GM18507 (cell line): ENCODE measurements at regions not wholly inside any gene's neighbourhood (a gene's known extent, or its start where the extent isn't known, plus 50 kb on each side); places are given as distances from the start of the nearest gene placed in this dataset.

ENCODE experiments used
- DNase-seq: peaks from one replicate; pipeline ENCODE4 v3.0.0; 2011; ENCODE audit warnings: low read depth; ENCODE audit not compliant: insufficient read length; ENCODE audit errors: extremely low spot score
- FAIRE-seq: peaks from 2 replicates; lab custom pipeline; 2011; peaks lifted over from hg19 to GRCh38; lab: Jason Lieb, UNC

DNA sequence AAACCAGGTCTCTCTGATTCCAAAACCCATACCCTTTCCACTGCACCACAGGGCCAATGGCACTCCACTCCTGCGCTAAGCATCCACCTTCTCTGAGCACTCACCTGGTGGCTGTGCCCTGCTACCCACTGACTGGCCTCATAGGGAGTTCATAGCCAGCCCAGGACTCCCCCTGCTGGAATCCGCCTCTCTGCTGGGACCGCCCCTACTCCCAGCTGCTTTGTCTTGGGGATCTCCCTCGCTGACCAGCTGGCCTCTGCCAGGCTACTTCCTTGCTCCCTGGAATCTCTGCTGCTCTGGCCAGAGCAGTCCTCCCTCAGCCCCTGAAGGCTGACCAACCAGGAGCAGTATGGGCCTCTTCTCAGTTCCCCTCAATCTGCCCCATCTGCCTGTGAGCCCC, 129.7 kb downstream of the FAXC start:
- FAIRE-seq, result no peak
- DNase-seq, result peak; percentile 3

DNA sequence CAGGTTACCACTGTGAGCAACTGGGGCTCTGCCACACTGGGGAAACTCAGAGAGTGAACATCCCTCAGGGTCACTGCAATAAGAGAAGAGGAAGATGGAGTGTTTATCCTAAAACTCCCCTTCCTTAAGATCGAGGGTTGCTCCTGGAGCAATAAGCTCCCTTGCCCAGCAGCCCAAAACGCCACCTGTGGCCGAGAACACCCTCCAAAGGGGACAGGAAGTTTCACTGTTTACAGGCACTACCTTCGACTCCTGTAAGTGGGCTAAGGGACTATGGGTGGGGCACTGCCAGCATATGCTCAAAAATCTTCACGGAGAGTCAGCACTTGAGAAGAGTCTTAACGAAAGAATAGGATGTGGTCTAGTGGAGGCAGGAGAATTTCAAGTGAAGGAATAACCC, 132.5 kb downstream of the FAXC start:
- DNase-seq, result no peak
- no peak for FAIRE-seq

DNA sequence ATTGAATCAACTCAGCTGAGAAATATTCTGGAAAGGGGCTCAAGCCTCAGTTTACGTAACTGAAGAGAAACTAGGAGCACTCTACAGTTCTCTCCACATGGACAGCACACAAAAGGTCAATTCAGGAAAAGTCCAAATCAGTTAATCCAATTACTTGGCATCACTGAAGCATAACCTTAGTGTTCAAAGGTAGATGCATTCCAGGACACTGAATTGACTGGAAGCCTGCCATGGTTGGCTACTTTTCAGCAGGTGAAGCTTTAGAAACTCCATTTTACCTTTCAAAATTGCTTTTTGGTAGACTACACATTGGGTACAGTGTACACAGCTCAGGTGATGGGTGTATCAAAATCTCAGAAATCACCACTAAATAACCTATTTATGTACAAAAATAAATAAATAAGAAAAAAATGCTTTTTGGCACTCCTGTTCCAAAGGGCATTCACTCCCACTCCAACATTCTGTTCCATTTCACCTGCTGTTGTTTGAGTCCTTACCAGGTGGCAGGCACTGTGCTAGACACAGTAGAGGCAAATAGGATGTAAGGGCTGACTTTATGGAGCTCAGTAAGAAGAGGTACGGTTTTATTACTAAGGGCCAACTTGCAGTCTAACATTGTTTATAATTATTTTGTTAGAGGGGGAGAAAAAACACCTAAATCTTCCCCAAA, 153.4 kb downstream of the FAXC start:
- DNase-seq (no peak), FAIRE-seq (no peak)

DNA sequence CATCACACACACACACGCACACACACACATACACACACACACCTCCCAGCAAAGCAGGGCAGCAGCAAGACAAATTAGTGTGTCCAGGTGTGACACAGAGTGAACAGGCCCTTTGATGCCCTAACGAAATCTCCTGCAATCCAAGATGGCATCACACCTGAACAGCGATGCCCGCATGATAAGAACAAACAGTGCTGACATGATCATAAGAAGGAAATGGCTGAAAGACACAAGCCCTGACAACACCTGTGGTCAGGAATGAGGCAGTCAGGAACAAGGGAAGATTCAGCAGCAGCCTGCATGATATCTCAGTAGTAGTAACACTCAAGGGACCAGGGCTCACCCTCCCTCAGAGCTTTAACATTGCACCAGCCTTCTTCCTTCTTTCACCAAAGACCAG, 156.9 kb downstream of the FAXC start:
- FAIRE-seq (no peak), DNase-seq (no peak)

DNA sequence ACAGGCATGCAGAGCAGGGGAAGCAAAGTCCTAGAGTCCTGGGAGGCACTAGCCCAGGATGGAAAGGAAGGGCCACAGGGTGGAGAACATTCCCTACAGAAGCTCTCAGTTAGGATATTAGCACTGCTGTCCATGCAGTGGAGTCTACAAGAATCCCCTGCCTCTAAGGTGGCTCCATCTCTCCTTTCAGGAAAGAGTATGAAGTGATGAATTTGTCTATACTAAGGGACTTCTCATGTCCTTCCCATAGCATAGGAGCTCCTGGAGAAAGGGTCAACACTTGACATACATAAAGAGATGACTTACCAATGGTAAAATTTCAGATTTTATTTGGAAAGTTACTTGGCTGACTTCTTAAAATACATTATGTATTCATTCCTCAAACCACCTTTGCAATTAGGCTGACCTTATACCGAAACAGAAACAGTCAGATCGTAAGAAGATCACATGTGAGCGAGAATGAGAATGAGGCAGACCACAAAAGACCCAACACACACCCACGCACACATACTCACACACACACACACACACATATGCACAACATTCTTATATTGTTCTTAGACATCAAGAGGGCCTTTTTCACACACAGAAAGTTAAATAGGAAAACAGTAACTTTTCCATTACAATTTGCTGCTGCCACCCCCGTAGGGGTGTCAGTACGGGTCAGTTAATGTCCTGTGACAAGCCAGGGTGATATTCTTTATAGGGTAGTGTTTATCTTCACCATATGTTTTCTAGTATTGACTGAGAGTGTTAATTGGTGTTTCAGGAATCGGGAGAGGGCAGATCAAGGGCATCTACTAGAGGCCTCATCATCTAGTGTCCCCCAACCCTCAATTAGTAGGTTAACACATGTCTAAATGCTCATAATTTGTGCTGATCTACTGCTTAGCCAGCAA, 159.4 kb downstream of the FAXC start:
- peak; percentile 25 for DNase-seq
- FAIRE-seq, result peak; percentile 93

DNA sequence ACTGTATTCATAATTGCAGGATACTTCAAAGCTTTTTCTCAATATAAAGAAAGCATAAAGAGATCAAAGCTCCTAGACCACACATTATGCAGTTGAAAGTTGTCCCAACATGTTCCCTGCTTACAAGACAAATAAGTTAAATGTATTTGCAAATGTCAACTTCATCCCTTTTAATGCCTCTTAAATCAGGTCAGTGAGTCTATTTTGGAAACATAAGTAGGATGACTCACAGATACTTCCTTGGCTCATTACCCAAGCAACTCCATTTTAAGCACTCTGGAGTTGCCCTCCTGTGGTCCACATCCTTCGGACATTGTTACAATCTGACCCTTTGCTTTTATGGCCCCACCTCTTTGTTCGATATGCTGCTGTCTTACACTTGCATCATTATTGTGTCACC, 162.0 kb downstream of the FAXC start:
- FAIRE-seq, result no peak
- no peak for DNase-seq

DNA sequence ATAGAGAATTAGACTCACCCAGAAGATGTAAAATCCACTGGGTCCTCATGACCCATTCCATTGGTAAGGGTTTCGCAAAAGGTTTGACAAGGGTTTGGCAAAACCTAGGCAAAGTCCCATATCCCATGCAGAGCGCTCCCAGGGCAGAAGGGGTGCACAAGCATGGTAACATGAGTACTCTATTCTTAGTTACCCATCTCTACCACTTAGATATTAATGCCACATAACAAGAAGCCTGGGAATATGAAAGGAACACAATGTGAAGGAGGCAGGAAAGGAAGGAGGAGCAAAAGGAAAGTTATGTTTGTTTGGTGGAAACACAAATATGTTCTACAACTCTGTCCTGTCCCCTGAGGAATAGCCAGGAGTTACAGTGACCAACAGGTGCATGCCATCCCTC, 163.1 kb downstream of the FAXC start:
- FAIRE-seq, result no peak

DNA sequence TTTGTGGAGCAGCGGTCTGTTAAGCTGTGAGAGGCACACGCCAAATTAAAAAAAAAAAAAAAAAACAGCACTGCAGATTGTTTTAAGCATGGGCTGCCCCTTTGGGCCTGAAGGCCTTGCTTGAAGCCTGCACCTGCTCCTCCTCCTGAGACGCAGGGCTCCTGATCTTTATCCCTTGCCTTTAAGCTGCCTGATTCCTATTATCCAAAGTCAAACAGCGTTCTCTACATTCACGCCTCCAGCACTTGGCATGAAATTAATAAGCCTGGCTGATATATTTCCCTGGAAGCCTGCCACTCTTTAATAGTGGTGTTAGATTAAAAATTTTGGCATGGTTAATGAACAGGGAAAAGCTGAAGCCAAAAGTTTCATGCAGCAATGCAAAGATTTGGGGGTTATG, 163.9 kb downstream of the FAXC start:
- FAIRE-seq, result no peak
- DNase-seq, result no peak

More for the DNA sequence above, 163.1 kb downstream of the FAXC start:
- DNase-seq, result no peak

DNA sequence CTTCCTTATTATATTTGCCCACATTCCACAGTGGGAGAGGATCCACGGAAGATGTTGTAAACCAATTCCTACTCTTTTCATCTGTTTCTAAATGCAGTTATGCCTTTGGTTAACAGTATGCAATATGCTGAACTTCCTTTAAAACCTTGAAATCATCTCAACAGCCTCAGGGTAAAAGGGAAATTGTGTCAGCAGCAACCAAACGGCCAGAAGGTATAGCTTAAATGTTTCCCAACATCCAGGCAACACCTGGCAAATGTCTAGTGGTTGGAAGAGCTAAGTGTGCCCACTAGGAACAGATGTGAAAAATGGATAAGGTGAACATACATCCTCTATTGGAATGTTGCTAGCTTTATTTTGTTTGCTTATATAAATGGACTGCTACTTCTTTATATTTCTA, 164.8 kb downstream of the FAXC start:
- FAIRE-seq, result no peak

DNA sequence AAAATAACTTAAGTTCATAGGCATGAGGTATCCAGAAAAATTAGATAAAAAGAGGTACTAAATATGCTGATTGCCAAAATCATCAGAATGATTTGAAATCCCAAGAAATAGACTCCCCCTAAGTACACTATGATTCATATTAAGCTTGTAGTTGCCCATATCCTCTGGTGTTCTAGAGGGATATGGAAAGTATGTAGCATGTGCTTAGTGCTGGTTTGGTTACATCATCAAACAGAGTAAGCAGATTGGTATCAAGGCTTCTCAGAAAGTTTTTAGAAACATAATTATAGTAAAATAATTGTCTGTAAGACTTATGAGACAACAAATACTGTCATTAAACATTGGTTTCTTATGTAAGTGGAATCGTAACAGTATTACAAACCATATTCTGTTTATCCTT, 166.4 kb downstream of the FAXC start:
- FAIRE-seq, result no peak
- DNase-seq, result no peak

More for the DNA sequence above, 164.8 kb downstream of the FAXC start:
- no peak for DNase-seq

DNA sequence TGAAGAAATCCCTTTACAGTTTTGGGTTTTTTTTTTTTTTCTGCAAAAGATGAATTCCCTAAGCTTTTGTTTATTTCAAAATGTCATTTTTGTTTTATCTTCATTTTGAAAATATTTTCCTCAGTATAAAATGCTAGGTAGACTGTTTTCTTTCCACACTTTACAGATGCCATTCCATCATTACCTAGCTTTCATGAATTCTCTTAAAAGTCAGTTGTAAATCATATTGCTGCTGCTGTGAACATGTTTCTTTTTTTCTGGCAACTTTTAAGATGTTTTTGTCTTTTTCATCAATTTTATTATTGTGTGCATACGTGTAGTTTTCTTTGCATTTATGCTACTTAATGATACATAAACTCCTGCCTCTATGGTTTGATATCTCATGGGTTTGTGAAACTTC, 168.3 kb downstream of the FAXC start:
- no peak for DNase-seq
- FAIRE-seq, result no peak

DNA sequence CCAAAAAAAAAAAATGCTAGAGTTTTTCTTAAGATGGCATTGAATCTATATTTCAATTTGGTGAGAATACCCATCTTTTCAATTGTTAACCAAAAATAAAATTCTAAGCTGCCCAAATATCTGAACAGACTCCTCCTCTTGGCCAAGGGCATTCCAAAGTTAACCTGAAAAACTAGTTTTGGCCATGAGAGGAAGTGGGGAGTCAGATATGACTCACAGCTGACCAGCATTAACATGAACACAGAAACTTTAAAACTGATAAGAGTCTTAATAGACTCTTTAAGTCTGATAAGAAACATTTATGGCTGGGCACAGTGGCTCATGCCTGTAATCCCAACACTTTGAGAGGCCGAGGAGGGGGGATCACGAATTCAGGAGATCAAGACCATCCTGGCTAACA, 171.3 kb downstream of the FAXC start:
- DNase-seq (no peak), FAIRE-seq (no peak)

DNA sequence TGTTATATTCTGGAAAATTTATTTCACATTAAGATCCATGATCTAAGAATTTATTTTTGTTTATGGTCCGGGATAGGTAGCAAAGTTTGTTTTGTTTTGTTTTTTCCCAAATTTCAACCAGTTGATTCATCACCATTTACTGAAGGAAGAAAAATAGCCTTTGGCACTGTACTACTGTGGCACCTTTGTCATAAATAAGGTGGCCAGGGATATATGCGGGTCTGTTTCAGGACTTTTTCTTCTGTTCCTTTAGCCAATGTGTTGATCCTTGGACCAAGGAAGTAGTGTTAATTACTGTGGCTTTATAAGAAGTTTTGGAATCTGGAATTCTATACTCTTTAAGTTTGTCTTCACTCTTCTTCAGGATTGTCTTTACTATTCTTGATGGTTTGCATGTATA, 171.7 kb downstream of the FAXC start:
- DNase-seq (no peak), FAIRE-seq (no peak)

DNA sequence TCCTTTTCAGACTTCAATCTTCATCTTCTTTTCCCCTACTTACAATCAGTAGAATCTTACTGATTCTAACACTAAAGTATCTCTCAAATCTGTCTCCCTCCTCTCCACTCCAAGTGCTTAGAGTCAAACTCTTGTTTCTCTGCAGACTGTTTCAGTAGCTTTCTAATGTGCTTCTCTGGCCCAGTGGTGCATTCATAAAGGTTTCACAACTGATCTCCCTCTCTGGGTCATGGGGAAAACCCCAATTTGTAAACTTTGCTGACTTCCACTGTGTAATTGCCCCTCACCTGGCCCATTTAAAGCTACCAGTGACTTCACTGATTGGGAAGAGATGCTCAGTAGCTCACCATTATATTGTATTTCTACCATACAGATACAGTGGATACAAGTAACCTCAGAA, 183.6 kb downstream of the FAXC start:
- no peak for FAIRE-seq
- no peak for DNase-seq

DNA sequence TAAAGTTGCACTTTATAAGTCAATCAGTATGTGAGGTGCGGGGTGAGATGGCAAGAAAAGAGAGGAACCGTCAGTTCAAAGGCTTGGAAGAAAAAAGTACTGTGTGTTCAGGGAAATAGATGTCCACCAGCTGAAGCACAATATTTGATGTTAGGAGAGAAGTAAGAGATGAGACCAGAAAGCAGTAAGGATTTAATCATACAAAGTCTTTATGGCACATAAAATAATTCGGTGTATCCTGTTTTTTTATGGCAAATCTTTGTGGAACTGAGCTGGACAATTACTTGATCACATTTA, 197.2 kb downstream of the FAXC start:
- no peak for DNase-seq
- FAIRE-seq, result no peak

DNA sequence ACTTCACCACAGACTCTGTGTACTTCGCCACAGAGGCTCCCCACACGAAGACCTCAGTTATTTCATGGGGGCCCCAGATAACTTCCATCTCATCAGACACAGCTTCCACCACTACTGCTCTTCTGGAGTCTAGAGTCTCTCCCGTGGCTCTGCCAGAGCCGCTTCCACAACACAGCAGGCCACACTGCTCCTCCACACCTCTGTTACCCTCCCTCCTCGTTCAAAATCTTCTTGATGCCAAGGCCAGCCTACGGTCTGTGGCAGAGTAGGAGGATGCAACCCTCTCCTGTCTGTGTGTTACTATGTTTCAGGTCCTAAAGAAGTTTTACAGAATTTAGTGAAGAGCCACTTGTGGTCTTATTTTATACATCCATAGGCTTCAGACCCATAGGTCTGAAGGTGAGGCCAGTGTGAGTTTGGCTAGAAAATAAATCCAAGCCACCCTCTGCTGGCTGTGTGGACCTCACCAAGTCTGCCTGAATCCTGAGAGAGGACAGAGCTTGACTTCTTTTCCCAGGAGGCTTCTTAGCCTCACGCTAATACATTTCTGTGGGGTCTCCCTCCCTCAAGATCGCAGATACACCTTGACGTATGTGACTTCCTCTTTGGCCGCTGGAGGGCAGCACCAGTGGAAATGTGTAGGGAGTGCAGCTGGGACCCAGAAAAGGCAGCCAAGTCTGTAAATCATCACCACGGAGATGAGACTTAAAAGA, 197.7 kb downstream of the FAXC start:
- DNase-seq (peak; percentile 32), FAIRE-seq (peak; percentile 93)

DNA sequence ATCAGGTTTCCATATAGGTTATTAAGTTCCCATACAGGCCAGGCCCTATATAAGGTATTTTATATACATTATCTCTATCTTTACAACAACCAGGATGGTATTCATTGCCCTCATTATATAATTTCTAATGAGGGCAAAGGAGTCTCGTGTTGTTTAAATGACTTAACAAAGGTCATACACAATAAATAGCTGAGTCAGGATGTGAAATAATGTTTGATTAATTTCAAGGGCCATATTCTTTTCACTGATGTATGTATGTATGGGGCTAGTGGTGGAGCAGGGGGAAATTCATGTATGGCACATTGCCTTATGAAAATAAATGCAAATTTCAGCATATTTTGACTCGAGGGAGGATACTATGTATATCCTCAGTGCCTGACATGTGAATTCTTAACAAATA, 200.7 kb downstream of the FAXC start:
- FAIRE-seq, result no peak
- DNase-seq, result no peak

DNA sequence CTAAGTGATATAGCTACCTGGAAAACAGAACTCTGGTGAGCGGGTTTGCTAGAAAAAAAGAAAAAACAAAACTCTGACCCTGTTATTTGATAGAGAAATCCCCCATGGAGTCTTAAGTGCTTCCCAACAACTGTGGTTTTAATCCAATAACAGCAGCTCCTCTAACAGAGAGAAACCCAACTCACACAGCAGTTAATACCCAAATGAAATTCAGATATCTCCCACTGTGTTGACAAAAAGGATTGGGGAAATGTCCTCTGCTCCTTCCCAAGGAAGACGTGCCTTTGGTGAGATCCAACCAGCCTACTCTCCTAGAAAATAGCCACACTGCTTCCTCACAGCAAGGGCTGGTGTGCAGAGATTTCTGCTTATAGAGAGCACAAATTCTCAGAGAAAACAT, 200.4 kb upstream of the FBXL4 start:
- DNase-seq (no peak), FAIRE-seq (no peak)

DNA sequence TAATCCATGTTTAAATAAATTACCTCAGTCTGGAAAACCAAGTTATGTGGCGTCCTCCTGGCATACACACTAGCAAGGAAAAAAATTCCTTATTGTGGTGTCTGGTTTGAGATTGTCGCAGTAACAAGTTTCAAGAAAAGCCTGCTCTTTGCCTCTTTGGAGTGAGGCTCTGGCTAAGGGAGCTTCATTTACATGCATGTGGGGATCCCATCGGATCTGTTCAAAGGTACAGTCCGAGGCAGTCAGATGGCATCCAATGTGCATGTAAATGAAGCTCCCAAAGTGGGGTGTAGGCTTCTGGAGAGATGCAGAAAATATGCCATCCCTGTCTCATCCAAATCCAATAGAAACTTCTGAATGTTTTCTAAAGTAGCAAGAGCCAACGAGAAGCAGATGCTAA, 199.5 kb upstream of the FBXL4 start:
- DNase-seq, result no peak

DNA sequence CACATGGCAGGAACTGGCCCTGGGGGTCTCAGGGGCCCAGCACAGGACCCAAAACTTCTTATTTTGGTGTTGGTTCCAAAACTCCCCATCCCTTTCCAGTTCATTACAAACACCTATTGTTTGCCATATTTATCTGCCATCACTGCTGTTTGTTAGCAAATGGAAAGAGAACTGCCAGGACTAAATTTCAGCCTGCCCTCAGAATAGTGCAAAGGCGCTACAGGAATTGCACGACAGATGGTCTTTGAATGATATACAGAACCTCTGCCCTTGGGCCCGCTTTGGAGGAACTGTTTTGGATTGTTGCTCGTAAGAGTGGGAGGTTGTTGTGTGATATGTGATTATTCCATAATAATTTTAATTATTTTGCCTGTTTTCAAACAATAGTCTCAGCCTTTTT, 199.0 kb upstream of the FBXL4 start:
- DNase-seq, result no peak
- FAIRE-seq, result no peak

More for the DNA sequence above, 199.5 kb upstream of the FBXL4 start:
- no peak for FAIRE-seq

DNA sequence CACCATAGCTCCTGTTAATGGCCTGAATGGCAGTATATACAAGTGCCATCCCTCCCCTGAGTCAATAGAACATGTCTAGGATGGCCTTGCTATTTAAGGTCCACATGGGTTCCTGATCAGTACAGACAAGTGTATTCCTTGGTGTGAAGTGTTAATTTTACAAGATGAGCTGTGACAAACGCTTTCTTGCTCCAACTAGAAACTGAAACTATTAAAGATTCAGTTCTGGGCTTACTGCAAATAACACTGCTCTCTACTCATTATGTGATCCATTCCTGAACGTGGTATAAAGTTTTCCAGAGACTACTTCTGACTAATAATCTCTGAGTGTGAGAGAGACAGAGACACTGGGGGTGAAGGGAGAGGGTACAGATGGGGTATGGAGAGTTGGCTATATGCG, 198.0 kb upstream of the FBXL4 start:
- FAIRE-seq (no peak), DNase-seq (no peak)
